Endothelial cell of umbilical vein (primary cell): ENCODE measurements at regions not wholly inside any gene's neighbourhood (a gene's known extent, or its start where the extent isn't known, plus 50 kb on each side); places are given as distances from the start of the nearest gene placed in this dataset.
A peak's percentile ranks its signal among the peaks of the same experiment; 100 is the strongest.

Experiments
- BruUV-seq: library from RNA; stranded (reverse); fragments of 400-500 nt; replicated peaks from 2 replicates; lab custom pipeline; 2021; lab: Mats Ljungman, UMichigan
- CTCF ChIA-PET: fragments of 300-600, 350-600 bp; sonication (Branson Sonifier 250); formaldehyde crosslinking; loops from one replicate; lab custom pipeline; 2021; ENCODE audit warnings: antibody characterized with exemption, inconsistent platforms; lab: Charles Lee
- POLR2A ChIA-PET: fragments of 300-600, 350-600 bp; sonication (Branson Sonifier 250); formaldehyde crosslinking; loops from one replicate; lab custom pipeline; 2021; ENCODE audit warnings: antibody characterized with exemption, inconsistent platforms; lab: Charles Lee
- DNase-seq: peaks from one replicate; pipeline ENCODE4 v3.0.0-alpha.2; 2011; ENCODE audit warnings: low read depth, low spot score
- FAIRE-seq: peaks from 2 replicates; lab custom pipeline; 2011; peaks lifted over from hg19 to GRCh38; lab: Jason Lieb, UNC
- H2AFZ ChIP-seq: 2 replicates; pipeline ENCODE4 v1.6.0; 2012; ENCODE audit warnings: low read depth, low read length, control low read depth, inconsistent platforms
- H3K27ac ChIP-seq: 2 replicates; pipeline ENCODE4 v1.5.1; 2011; ENCODE audit warnings: low read depth, mild to moderate bottlenecking, control low read depth, low read length, moderate library complexity; ENCODE audit not compliant: insufficient read depth
- H3K27me3 ChIP-seq, 2 experiments: 2 replicates each; pipeline versions ENCODE4 v1.6.0 to v1.6.1; 2011; ENCODE audit warnings: low read length in 2 of 2, mixed read lengths in 1 of 2; ENCODE audit not compliant: control insufficient read depth in 2 of 2, insufficient read depth in 2 of 2
- H3K36me3 ChIP-seq, 2 experiments: 2 replicates in 1 of 2; 3 replicates in 1 of 2; pipeline ENCODE4 v1.5.1; 2011; ENCODE audit warnings: low read length in 2 of 2, mild to moderate bottlenecking in 1 of 2, moderate library complexity in 1 of 2; ENCODE audit not compliant: control insufficient read depth in 2 of 2, insufficient read depth in 2 of 2; ENCODE audit errors: extremely low read depth in 1 of 2
- H3K4me1 ChIP-seq: 3 replicates; pipeline ENCODE4 v1.5.1; 2011; ENCODE audit warnings: mild to moderate bottlenecking, low read length; ENCODE audit not compliant: control insufficient read depth, insufficient read depth; ENCODE audit errors: extremely low read depth
- H3K4me2 ChIP-seq: 2 replicates; pipeline ENCODE4 v1.6.1; 2011; ENCODE audit warnings: low read length, control low read depth, mixed read lengths; ENCODE audit not compliant: insufficient read depth
- H3K4me3 ChIP-seq, 3 experiments: fragments of 200-600 bp in 1 of 3; sonication (generic), shearing (Covaris generic) in 1 of 3; replicated peaks in 1 of 3; 2 replicates each; pipeline ENCODE4 v1.5.1; 2011 to 2016; ENCODE audit warnings: control low read depth in 3 of 3, low read length in 3 of 3, mild to moderate bottlenecking in 2 of 3, inconsistent platforms in 1 of 3, low read depth in 1 of 3, moderate library complexity in 1 of 3; ENCODE audit not compliant: insufficient read depth in 1 of 3
- H3K79me2 ChIP-seq: 2 replicates; pipeline ENCODE4 v1.6.0; 2012; ENCODE audit warnings: low read length, inconsistent platforms; ENCODE audit not compliant: control insufficient read depth, insufficient read depth
- H3K9ac ChIP-seq: replicated peaks from 2 replicates; pipeline ENCODE3; 2011; ENCODE audit warnings: low read length, control low read depth; ENCODE audit not compliant: insufficient read depth; ENCODE audit errors: extremely low read depth
- H3K9me1 ChIP-seq: replicated peaks from 3 replicates; pipeline ENCODE4 v1.6.0; 2011; ENCODE audit warnings: mild to moderate bottlenecking, low read length; ENCODE audit not compliant: control insufficient read depth, insufficient read depth; ENCODE audit errors: extremely low read depth
- H3K9me3 ChIP-seq: replicated peaks from 2 replicates; pipeline ENCODE4 v1.5.1; 2012; ENCODE audit warnings: low read length, inconsistent platforms; ENCODE audit not compliant: control insufficient read depth, insufficient read depth
- H4K20me1 ChIP-seq: replicated peaks from 2 replicates; pipeline ENCODE3; 2011; ENCODE audit warnings: mild to moderate bottlenecking, low read length; ENCODE audit not compliant: control insufficient read depth, insufficient read depth; ENCODE audit errors: extremely low read depth
- FOS ChIP-seq: IDR thresholded peaks from 2 replicates; pipeline ENCODE4 v1.6.1; 2011; ENCODE audit warnings: mild to moderate bottlenecking, low read length, moderate library complexity, borderline replicate concordance; ENCODE audit not compliant: insufficient read depth
- GATA2 ChIP-seq: IDR thresholded peaks from 2 replicates; pipeline ENCODE4 v1.7.0; 2011; ENCODE audit warnings: low read depth, mild to moderate bottlenecking, moderate library complexity, mixed read lengths, low read length; ENCODE audit not compliant: insufficient read length, insufficient read depth
- JUN ChIP-seq: IDR thresholded peaks from 2 replicates; pipeline ENCODE4 v1.6.1; 2011; ENCODE audit warnings: borderline replicate concordance, low read depth; ENCODE audit not compliant: insufficient read length, insufficient read depth
- MYC ChIP-seq: IDR thresholded peaks from one replicate; pipeline ENCODE4 v1.6.1; 2011; ENCODE audit warnings: mild to moderate bottlenecking, low read depth, low read length
- POLR2A ChIP-seq: IDR thresholded peaks from 2 replicates; pipeline ENCODE4 v1.6.1; 2012; ENCODE audit warnings: low read depth, mild to moderate bottlenecking, control low read depth, low read length
- POLR2AphosphoS5 ChIP-seq: IDR thresholded peaks from 2 replicates; pipeline ENCODE4 v1.6.1; 2012; ENCODE audit warnings: low read depth, mild to moderate bottlenecking, control low read depth, low read length, moderate library complexity; ENCODE audit not compliant: insufficient read depth
- dilution Hi-C: fragments of 300-500 bp; cut with MboI; formaldehyde crosslinking; loops from one replicate; pipeline ENCODE4 v1.15.0; 2019; ENCODE audit warnings: low sequenced_read_pairs; ENCODE audit not compliant: extremely low pct_ligation_motif_present
- intact Hi-C: fragments of 100-400 bp; cut with micrococcal nuclease; formaldehyde crosslinking; loops from one replicate; pipeline ENCODE4 v1.10.0; 2022
- TF ChIP-seq, protein P1 (sequence below): IDR thresholded peaks from 2 replicates; pipeline ENCODE4 v1.6.1; 2011; ENCODE audit not compliant: insufficient read depth, insufficient read length
- TF ChIP-seq, protein P2 (sequence below), 2 donors: IDR thresholded peaks; 1 replicate in 1 of 2; 2 replicates in 1 of 2; pipeline ENCODE4 v1.5.1; 2011; ENCODE audit warnings: low read length in 2 of 2, mild to moderate bottlenecking in 2 of 2, moderate library complexity in 2 of 2, control low read depth in 1 of 2, inconsistent platforms in 1 of 2, low read depth in 1 of 2; ENCODE audit not compliant: insufficient read depth in 1 of 2; ENCODE audit errors: extremely low read depth in 1 of 2

- Histone ChIP-seq H3K27ac (peak overlapping the region; percentile 71), H3K9me1 (no peaks in the 10 kb centered on the region), H3K27me3 (no peaks in the 10 kb centered on the region), H3K36me3 (no peaks in the 10 kb centered on the region), H3K4me2 (no peak overlapping the region), H2AFZ (peak overlapping the region; percentile 6), H3K4me1 (peaks cover 38% of the 10 kb centered on the region), H4K20me1 (no peaks in the 10 kb centered on the region), H3K79me2 (no peaks in the 10 kb centered on the region), H3K9ac (no peak overlapping the region), H3K9me3 (no peaks in the 10 kb centered on the region), H3K4me3 (no peak overlapping the region)
- TF ChIP-seq POLR2AphosphoS5 (no peak), JUN (peak; percentile 10), GATA2 (peak; percentile 37)
- POLR2A ChIA-PET: no interaction called here
- CTCF ChIA-PET: interaction anchor here (0.6 to 2.6 kb wide), 6 partner anchors 12 to 390 kb away, joined by 3 to 17 read pairs (median 5); partner anchors contain the start of gene ZEB2
- DNase-seq (peak; percentile 77), FAIRE-seq (no peak)
- intact Hi-C loops (loop anchor here (5.0 kb wide), 4 partner anchors 263 to 1157 kb away; a partner anchor contains a TSS), dilution Hi-C loops (no loop called here)
- BruUV-seq: no TSS peak
Observed at GRCh38 chr2:144595279-144595678, 75.4 kb upstream of the ZEB2 start.

DNA sequence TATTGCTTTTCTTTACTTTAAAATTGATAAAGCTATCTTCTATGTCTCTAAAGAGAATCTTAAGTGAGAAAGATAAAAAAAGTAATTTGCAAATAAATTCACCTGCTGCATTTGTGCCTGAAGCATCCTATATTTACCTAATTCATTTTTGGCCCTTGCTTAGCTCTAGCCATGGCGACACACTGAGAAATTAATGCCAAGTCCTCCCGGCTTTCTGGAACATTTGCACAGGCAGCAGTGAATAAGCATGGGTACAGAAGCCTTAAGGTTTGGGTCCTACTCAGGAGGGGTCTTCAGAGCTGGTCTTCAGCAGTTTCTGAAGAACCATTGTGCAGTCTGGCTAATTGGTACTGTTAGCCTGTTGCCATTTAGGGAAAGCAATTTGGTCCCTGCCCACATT lies 73.9 kb upstream of the ZEB2 start:
- no peaks in the 10 kb centered on the region for H3K27me3 ChIP-seq
- dilution Hi-C loops (no loop called here), intact Hi-C loops (no loop called here)
- ChIA-PET CTCF (interaction anchor here (0.8 to 1.4 kb wide), 6 partner anchors 11 to 39 kb away, joined by 3 to 9 read pairs (median 4); no protein-coding TSS in a partner anchor), POLR2A (no interaction called here)
- peaks cover 38% of the 10 kb centered on the region for H3K4me1 ChIP-seq
- H3K4me2 ChIP-seq: no peak overlapping the region
- H3K79me2 ChIP-seq: no peaks in the 10 kb centered on the region
- no peak overlapping the region for H3K9ac ChIP-seq
- no TSS peak for BruUV-seq
- DNase-seq (no peak), FAIRE-seq (no peak)
- H3K4me3 ChIP-seq: no peak overlapping the region
- H2AFZ ChIP-seq: no peak overlapping the region
- no peak overlapping the region for H3K27ac ChIP-seq
- H3K9me1 ChIP-seq: no peaks in the 10 kb centered on the region
- no peaks in the 10 kb centered on the region for H4K20me1 ChIP-seq
- no peaks in the 10 kb centered on the region for H3K36me3 ChIP-seq
- TF ChIP-seq, protein P1, sequence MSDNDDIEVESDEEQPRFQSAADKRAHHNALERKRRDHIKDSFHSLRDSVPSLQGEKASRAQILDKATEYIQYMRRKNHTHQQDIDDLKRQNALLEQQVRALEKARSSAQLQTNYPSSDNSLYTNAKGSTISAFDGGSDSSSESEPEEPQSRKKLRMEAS: no peak
- no peak for TF ChIP-seq JUN
- no peak for TF ChIP-seq POLR2A
- no peak for TF ChIP-seq FOS
- TF ChIP-seq, protein P2, sequence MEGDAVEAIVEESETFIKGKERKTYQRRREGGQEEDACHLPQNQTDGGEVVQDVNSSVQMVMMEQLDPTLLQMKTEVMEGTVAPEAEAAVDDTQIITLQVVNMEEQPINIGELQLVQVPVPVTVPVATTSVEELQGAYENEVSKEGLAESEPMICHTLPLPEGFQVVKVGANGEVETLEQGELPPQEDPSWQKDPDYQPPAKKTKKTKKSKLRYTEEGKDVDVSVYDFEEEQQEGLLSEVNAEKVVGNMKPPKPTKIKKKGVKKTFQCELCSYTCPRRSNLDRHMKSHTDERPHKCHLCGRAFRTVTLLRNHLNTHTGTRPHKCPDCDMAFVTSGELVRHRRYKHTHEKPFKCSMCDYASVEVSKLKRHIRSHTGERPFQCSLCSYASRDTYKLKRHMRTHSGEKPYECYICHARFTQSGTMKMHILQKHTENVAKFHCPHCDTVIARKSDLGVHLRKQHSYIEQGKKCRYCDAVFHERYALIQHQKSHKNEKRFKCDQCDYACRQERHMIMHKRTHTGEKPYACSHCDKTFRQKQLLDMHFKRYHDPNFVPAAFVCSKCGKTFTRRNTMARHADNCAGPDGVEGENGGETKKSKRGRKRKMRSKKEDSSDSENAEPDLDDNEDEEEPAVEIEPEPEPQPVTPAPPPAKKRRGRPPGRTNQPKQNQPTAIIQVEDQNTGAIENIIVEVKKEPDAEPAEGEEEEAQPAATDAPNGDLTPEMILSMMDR (IDR thresholded peaks at IDR 0.05; ENCODE audit: extremely low read depth in 1 of 2, insufficient read depth in 1 of 2, low read depth in 1 of 2, low read length in 2 of 2): no peak
- no peak for TF ChIP-seq GATA2
- TF ChIP-seq MYC: no peak
- no peaks in the 10 kb centered on the region for H3K9me3 ChIP-seq
